Kasumi-1 (cell line): ENCODE measurements at regions not wholly inside any gene's neighbourhood (a gene's known extent, or its start where the extent isn't known, plus 50 kb on each side); places are given as distances from the start of the nearest gene placed in this dataset.
"Not testable (repeated sequence)": the region's sequence is repeated elsewhere in the genome, so short reads cannot be mapped to it uniquely, and the experiment has no call there.

Experiments
- DNase-seq, 2 experiments: peaks; one replicate each; lab custom pipeline; 2025; lab: John Stamatoyannopoulos, UW

DNA sequence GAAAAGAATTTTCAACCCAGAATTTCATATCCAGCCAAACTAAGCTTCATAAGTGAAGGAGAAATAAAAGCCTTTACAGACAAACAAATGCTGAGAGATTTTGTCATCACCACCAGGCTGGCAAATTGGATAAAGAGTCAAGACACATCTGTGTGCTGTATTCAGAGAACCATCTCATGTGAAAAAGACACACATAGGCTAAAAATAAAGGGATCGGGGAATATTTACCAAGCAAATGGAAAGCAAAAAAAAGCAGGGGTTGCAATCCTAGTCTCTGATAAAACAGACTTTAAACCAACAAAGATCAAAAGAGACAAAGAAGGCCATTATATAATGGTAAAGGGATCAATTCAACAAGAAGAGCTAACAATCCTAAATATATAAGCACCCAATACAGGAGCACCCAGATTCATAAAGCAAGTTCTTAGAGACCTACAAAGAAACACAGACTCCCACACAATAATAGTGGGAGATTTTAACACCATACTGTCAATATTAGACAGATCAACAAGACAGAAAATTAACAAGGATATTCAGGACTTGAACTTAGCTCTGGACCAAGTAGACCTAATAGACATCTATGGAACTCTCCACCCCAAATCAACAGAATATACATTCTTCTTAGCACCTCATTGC, 55.9 kb upstream of the ACSM6 start:
- not testable (repeated sequence) for DNase-seq

DNA sequence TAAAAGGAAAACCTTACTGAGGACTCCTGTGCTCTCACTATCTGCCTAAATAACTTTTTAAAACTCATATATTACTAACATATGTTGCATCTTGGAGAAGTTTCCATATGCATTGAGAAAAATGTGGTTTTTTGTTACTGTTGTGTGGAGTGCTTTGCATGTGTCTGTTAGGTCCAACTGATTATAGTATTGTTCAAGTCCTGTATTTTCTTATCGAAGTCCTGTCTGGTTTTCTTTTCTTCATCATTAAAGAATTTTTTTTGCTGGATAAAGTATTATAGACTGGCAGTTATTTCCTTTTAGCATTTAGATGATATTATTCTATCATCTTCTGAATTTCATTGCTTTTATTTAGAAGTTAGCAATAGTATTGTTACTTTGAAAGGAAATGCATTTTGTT, 59.5 kb upstream of the ACSM6 start:
- DNase-seq, result no peak

DNA sequence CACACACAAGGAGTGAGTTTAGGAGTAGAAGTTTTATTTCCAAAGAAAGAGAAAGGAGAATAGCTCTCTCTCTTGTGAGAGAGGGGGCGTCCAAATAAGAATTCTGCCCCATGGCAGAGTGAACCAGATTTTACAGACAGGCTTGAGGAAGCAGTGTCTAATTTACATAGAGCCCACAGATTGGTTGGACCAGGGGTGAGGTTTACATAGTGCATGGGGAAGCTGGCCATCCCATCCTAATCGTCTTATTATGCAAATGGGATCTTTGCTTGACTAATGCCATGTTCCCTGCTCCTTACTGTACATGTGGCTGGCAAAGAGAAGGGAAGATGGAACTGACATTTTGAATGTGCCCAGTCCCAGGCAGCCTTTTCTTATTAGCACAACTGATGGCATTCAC, 60.0 kb upstream of the ACSM6 start:
- DNase-seq, result no peak

DNA sequence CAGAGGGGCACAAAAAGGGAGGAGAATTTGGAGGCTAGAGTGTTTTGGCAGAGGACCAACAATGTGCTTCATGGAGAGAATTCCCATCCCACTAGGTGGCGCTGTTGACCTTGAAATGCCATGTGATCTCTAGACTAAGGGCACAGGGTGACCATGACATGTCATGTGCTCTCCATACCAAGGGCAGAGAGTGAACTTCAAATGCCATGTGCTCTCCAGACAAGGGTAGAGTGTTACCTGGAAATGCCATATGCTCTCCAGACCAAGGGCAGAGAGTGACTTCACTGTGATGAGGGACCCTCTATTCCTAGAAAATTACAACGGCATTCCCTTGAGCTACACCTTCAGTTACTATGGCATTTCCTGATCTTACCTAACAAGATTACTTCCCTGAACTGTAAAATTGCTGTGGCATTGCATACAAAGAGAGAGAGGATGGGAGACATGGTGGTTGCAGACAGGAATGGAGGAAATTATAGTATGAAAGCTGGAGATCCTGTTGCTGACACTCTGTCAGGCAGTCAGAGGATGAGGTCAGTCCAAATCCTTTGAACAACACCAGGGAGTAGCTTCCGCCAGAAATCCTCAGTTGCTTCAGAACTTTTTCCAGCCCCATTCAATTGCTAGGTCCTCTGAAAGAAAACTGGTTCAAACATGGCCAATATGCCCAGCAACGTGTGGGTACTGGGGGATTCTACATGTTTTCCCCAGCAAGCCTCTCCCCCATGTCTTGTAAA, 60.9 kb upstream of the ACSM6 start:
- peak; percentile 70 to 84 for DNase-seq

DNA sequence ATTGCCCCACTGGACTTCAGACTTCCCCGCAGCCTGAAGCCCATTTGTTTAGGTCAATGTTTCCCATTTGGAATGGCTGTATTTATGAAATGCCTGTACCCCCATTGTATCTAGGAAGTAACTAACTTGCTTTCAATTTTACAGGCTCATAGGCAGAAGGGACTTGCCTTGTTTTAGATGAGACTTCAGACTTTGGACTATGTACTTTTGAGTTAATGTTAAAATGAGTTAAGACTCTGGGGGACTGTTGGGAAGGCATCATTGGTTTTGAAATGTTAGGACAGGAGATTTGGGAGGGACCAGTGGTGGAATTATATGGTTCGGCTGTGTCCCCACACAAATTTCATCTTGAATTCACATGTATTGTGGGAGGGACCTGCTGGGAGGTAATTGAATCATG, 61.1 kb upstream of the CYP2C8 start:
- not testable (repeated sequence) for DNase-seq

DNA sequence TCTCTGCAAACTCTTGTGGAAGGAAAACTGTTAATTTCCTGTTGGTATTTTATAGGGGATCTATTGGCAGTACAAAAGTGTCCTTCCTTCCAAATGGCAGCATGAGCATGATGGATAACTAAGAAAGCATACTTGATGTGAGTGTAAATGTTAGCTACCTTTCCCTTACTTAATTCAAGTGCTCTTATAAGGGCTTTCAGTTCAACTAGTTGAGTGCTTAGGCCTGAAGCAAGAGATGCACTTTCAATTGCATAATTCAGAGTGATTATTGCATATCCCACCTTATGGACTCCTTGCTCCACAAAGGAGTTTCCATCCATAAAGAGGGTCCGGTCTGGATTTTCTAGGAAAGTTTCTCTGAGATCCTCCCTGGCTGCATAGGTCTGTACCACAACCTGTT, 56.3 kb upstream of the CYP2C8 start:
- DNase-seq, result no peak

DNA sequence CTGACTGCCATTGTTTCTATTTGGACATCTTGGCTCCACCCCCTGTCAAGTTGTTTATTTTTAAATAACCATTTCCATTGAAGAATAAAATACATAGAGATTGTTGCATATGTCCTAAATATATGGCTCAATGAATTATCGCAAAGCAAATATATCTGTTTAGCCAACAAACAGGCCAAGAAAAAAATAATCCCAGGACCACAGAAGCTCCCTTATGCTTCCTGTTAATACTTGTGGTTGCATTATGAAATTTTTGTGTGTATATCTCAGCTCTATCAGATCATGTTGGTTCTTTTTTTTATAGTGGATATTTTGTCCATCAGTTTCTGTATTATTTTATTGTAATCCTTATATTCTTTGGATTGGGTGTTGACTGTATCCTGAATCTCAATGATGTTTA, 53.4 kb upstream of the CYP2C8 start:
- peak; percentile 39 to 48 for DNase-seq

DNA sequence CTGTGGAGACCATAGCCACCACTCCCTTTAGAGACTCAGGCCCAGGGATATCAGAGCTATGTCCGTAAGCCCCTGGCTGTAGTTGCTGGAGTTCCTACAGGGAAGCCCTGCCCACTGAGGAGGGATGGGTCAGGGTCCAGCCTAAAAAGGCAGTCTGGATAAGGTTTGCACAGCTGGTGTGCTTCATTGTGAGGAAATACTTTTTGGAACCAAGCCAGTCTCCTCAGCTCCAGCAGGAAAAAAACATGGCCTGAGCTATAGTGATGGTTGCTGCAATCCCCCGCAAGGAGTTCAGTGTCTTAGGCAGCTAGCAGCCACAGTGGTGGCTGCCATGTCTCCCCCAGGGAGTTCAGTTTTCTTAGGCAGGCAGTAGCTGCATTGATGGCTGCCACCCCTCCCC, 52.6 kb upstream of the CYP2C8 start:
- no peak for DNase-seq
